ENCODE measurements at regions not wholly inside any gene's neighbourhood (a gene's known extent, or its start where the extent isn't known, plus 50 kb on each side); places are given as distances from the start of the nearest gene placed in this dataset.

DNA sequence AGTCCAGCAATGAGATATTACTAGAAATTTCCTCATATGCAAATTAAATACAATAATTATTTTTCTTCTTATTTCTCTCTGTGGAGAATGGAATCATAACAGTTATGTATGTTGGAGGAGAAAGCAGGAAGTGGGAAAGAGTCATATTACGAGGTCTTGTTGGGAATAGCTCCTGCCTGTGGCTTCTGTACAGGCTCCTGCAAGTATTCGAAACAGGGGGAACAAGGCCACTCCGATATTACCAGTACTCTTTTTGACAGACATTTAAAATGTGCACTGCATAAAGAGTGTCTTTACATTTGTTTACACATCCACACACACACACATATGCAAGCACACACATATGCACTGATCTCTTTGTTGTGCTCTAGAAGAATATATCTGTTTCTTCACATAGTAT, 812.0 kb upstream of the ZNF608 start:
- 80 to 81% (median 81%) methylated on average over 3 of the region's 3 CpGs for WGBS, 3 donors
- H3K27ac ChIP-seq (ENCODE audit: low read depth, low read length): no peak overlapping the region

DNA sequence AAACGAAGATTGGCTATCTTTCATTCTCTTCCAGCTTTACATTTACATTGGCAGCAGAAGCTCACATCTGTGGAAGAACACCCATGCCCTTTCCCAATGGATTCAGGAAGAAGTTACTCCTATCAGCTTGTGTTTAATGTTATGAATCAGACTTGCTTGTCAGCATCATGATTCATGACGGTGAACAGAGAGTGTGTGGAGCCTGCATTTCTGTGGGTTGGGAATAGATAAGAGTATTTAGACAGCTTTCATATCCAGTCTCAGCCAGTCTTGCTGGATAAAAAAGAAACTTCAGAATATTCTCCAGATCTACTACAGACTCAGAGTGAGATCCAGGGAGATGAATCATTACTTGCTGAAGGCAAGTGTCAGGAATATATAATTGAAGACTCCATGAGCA, 812.9 kb upstream of the ZNF608 start:
- 29 to 68% (median 61%) methylated on average over 2 of the region's 2 CpGs for WGBS, 3 donors
- no peak overlapping the region for H3K27ac ChIP-seq (ENCODE audit: low read depth, low read length)

DNA sequence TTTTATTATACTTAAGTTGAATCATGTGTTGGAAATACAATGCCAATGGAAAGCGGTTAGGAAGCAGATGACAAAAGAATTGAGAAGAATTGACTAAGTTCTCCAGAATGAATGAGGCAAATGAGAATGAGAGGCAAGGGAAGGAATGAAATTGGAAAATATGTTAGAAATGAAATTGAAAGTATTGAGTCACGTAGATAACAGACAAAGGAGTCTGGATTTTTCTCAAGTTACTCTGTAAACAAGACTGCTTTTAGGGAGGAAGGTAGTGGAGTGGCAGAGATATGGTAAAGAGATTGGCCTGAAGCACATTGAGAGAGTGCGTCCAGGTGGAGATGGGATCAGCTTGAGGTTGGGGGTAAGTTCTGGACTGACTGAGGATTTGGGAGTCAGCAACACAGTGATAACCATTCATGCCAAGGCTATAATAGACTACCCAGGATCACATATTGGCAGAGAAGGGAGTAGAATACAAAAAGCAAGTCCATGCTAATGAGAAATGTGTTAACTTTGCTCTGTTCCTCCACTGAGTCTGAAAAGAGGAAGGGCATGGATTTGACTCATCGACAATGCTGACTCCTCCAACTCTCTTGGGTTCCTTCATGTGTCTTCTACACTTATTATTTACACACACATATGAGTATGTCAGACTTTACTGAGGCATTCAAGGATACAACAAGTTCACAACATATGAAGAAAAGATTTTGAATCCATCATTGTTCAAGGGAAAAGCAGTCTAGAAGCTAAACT, 814.2 kb upstream of the ZNF608 start:
- H3K27ac ChIP-seq (ENCODE audit: low read depth, low read length): no peak overlapping the region
- WGBS, 3 donors: 83 to 88% (median 84%) methylated on average over 4 of the region's 4 CpGs

DNA sequence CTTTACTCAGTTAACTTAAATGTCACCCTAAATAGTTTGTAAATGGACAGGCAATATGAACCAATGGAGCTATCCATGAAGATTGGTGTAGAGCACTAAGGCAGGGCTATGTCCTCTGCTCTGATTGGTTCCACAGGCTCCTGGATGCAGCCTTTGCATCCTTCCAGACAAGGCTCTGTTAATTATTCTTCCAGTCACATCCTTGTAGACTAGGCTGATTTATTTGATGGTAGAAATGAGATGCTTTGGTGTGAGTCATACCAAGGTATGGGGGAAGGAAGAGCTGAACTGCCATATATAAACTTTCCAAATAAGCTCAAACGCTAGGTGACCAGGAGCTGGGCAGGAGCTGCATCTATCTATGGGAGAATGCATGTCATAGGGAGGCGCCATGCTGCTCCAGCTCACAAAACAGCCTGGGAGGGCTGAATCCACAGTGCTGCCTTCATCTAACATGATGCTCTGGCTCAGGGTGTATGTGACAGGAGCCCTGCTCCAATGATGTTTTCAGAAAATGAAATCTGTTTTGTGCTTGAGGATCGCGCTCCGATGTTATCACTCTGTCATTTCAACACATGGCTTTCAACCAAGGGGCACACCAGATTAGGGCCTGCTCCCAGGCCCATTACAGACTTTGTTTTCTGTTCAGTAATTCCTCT, 818.0 kb upstream of the ZNF608 start:
- WGBS, 3 donors: 92 to 95% (median 93%) methylated on average over 5 of the region's 5 CpGs
- H3K27ac ChIP-seq (ENCODE audit: low read depth, low read length): no peak overlapping the region

DNA sequence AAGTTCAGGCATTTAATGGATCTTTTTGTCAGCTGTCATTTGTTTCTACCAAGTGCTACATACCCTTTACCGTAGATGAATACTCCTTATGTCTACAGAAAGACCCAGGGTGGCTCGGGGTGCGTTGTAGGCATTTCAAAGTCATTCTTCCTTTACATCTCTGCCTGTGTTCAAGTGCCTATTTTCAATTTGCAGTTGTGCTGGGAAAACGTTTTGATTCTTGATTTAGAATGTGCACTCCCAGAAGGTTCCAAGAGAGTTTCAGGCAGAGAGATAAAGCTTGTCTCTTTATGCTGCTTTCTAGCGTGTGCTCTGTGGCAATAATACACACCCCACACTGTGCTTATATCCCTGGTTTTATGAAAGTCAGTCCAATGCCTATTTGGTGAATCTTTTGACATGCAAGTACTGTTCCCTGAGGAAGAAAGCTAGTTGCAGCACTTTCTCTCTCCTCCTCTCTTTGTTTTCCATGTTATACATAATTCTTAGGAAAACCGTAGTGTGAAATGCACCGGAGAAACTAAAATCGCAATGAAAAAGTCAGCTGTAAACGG, 828.1 kb upstream of the ZNF608 start:
- no peak overlapping the region for H3K27ac ChIP-seq (ENCODE audit: low read depth, low read length)
- WGBS, 3 donors: 77 to 86% (median 80%) methylated on average over 9 of the region's 9 CpGs

DNA sequence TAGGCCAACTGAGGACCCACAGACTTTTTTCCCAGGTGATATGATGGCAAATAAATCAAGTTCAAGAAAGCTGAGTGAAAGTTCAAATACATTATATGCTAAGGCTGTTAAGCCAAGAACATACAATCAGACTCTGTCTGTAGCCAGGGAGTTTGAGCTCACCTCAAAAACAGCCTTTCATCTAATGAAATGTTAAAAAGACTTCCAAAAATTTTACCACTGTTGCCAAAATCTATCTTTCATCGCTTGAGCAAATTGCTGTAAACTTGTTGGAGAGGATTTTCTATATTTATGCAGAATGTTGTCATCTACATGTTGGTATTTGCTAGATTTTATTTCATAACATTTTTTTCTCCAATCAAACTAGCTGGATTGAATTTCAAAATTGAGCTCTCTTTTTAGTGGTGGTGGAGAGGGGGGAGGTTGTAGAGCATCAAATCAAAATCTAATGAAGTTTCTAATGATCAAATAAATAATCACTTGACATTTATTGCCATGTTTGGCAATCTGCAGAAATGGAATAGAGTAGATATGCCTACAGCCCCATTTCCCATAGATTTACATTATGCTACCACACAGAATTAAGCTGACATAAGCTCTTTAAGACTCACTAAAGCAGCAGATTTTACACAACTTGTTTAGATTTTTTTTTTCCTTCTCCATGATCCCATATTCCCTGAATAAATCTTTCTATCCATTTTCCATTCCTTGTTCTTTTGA, 828.9 kb upstream of the ZNF608 start:
- WGBS, 3 donors: 77 to 82% (median 78%) methylated on average over 1 of the region's 1 CpG
- H3K27ac ChIP-seq (ENCODE audit: low read depth, low read length): no peak overlapping the region

DNA sequence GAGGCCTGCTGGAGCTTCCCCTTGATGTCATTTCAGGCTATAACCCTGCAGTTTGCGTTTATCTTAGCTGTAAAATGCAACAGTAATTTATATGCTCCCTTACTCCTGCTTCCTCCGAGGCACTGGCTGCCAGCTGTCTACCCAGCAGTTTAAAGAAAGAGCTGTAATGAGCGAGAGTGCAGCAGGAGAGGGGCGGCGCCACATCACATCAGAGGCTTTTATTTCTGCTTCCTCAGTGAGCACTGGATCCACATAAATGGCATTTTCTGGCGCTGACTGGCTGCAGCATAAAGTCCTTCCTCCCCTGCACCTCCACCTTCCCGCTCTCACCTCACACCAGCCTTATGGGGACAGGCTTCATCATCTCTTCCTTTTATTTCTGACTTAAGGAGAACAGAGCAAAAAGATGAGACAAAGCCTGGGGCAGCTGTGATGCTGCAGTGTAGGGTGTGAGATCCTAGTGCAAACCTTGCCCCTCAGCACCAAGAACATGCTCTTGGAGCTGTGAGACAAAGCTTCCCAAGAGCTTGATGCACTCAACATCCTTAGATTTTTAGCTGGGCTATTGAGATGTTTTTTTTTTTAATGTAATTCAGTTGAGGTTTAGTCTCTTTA, 829.6 kb upstream of the ZNF608 start:
- H3K27ac ChIP-seq (ENCODE audit: low read depth, low read length): no peak overlapping the region
- 44 to 62% (median 46%) methylated on average over 7 of the region's 7 CpGs for WGBS, 3 donors

DNA sequence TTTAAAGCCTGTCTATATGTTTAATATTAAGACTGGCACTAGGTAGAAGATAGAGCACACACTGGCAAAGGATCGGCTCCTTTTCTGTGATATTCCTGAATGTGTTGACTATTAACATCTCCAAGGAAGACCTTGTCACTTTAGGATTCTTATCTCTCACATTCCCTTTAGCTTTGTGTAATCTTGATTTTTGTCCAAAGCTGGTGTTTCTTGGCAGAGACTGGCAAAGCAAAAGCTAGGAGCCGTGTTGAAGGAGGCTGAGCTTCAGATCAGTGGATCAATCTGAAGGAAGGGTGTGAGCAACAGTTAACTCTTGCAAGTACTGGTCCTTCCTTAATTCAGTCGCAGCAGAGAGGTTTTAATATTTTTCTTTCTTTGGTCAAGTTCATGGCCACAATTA, 830.4 kb upstream of the ZNF608 start:
- no peak overlapping the region for H3K27ac ChIP-seq (ENCODE audit: low read depth, low read length)
- 41 to 64% (median 61%) methylated on average over 3 of the region's 3 CpGs for WGBS, 3 donors

DNA sequence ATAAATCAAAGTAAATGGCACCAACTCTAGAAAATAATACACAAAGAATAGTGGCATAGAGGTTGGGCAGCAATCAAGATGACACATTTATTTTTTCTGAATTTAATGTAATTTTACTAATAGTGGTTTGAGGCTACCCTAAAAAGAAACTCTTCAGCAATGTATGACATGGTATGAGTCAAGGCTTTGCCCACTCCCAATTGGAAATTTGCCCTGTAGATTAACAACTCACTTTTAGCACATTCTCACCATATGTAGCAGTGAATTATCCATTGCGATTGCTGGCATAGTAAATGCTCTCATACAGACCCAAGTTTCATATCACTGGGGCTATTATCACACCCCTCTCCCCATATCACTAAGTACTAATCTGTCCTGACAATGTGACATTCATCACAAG, 832.1 kb upstream of the ZNF608 start:
- H3K27ac ChIP-seq (ENCODE audit: low read depth, low read length): no peak overlapping the region
- 41 to 93% (median 90%) methylated on average over 1 of the region's 1 CpG for WGBS, 3 donors

DNA sequence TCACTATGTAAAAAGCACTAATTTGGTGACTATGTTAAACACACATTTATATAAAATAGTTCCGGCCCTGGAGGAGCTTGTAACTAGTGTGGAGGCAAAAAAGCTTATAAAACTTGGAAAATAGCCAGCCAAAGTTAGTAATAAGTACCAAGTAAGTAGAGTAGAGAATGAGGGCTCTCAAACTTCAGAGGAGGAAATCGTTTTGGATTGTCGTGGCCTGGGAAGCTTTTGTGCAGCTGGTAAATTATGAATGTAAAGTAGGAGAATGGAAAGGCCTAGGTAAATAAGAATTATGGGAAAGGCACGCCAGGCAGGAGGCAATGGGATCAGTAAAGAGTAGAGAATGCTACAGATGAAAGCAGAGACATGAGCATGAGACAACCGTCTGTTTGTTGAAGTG, 832.7 kb upstream of the ZNF608 start:
- 75 to 87% (median 81%) methylated on average over 5 of the region's 5 CpGs for WGBS, 3 donors
- no peak overlapping the region for H3K27ac ChIP-seq (ENCODE audit: low read depth, low read length)

DNA sequence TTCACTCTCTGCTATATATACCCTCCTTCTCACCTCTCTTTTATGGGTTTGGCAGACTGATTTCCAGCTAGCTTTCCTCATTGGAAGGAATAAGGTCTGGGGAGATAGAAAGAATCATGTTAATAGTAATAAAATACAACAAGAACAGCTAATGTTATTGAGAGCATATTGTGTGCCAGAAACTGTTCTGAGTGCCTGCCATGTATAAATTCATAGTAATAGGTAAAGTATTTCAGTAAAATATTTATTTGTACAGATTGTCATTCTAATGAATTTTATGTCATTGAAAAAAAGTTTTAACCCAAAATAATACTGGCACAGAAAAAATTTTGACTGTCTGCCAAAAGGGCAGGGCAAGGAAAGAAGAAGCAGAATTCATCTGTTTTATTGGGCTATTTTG, 834.9 kb upstream of the ZNF608 start:
- H3K27ac ChIP-seq (ENCODE audit: low read depth, low read length): no peak overlapping the region

DNA sequence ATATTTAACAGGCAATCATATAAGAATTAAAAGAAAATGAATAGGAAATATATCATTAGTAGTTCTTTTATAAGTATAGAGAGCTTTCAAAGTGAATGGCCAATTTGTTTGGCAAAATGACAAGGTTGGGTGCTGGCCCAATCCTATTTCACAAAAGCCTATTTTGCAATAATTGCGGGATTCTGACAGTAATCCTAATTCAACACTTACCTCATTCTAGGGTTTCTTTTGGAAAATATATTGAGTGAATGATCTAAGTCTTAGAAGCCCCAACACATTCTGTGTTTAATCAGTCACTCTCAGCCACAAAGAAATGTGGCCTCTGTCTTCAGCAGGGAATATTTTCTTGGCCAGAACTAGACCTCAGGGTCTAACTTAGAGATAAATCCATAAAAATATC, 835.9 kb upstream of the ZNF608 start:
- 46 to 89% (median 46%) methylated on average over 1 of the region's 1 CpG for WGBS, 3 donors
- no peak overlapping the region for H3K27ac ChIP-seq (ENCODE audit: low read depth, low read length)

DNA sequence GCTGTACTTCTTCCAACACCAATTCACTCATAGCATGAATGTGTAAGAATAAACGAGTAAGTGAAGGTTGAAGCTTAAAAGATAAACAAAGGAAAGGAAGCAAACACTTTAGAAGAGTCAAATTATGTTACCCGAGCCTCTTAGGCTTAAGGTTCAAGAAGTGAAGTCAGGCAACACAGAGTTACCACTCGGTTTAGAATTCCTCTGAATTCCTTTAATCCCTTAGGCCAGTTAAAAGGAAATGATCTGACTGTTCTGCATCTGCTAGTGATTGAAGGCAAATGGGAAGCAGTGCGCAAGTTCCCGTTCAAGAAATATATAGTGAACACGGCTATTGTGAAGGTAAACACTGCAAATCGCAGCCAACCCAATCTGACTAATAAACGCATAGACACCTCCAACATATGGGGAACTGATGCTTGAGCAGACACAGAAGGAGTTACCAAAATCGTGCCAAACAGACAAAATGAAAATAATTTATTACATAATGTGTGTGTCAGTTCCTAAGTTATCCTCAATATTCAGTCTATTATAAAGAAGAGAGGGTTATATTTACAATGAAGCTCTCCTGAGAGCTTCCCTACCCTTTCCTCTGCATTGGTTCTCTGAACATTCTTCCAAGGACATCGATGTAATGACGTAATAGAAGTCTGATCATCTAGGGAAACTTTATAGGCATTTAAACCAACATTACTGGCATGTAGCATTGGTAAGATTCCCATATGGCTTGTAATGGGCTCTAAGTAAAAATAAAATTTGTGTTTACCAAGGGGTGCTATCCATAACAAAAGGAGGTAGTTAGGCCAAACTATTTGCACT, 837.1 kb upstream of the ZNF608 start:
- no peak overlapping the region for H3K27ac ChIP-seq (ENCODE audit: low read depth, low read length)
- WGBS, 3 donors: 57 to 76% (median 68%) methylated on average over 11 of the region's 11 CpGs

DNA sequence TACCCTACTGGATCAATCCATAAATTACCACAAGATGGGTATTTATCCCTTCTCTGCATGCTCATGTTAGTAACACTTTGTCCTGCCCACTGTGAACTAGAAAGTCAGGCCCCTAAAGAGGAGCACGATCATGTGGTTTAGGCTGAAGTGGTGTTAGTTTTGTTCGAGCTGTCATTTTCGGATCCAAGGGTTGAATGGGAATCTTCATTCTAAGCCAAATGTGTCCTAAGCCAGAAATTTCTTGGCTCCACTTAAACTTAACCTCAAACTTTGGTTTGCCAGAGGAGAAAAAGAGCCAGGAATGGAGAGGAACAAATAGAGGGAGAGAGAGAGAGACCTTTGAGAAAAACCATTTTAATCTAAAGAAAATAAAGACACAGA, 837.7 kb upstream of the ZNF608 start:
- WGBS, 3 donors: 50 to 77% (median 50%) methylated on average over 3 of the region's 3 CpGs

DNA sequence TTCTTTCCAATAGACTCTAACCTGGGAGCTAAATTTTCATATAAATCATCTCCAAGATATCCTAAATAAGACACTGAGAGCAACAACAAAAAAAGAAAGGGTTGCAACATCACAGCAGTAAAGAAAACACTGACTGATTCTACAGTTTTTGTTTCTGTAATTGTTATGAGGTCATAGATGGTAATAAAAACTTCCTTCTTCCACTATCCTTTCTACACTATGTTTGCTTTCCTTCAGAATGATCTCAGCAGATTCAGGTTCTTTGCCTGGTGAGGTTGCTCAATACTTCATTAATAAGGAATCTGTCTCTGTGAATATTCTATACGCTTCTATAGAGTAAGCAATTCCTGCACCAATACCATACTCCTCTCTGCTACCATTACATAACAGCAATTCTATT, 835.6 kb upstream of the GRAMD2B start:
- 93 to 100% (median 94%) methylated on average over 1 of the region's 1 CpG for WGBS, 3 donors
- H3K27ac ChIP-seq (ENCODE audit: low read depth, low read length): no peak overlapping the region

More for the DNA sequence above, 837.7 kb upstream of the ZNF608 start:
- H3K27ac ChIP-seq (ENCODE audit: low read depth, low read length): no peak overlapping the region

DNA sequence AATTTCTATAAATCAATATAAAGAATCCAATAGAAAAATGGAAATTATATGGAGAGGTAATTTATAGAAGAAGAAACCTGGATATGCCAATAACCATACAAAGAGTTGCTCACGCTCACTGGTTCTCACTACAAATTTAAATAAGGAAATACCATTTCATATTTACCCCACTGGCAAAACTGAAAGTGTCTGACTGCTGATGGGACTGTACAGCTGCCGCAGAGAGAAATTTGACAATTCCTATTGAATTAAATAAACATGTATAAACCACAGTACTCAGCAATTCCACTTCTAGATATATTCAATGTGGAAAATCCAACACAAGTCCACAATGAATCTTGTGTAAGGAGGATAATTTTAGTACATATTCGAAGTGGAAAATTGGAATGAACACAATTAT, 830.4 kb upstream of the GRAMD2B start:
- H3K27ac ChIP-seq (ENCODE audit: low read depth, low read length): no peak overlapping the region
- 91 to 96% (median 93%) methylated on average over 3 of the region's 3 CpGs for WGBS, 3 donors

DNA sequence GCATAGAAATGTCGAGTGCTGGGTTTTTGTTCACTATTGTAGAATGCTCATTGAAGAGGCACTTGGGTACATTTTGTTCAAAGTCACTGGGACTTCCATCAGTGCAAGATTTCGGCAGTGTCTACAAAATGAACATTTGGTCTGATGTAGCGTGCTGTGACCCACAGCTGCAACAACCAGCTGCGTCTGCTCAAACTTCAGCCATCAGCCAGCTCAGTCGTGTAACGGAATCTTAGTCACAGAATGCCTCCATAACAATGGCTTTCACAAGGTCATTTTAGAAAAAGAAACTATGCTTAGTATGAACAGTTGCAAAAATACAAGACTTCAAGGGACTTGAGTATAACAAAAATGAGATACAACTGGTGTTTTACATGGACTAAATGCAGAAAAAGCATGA, 828.1 kb upstream of the GRAMD2B start:
- WGBS, 3 donors: 66 to 75% (median 66%) methylated on average over 6 of the region's 6 CpGs
- no peak overlapping the region for H3K27ac ChIP-seq (ENCODE audit: low read depth, low read length)

DNA sequence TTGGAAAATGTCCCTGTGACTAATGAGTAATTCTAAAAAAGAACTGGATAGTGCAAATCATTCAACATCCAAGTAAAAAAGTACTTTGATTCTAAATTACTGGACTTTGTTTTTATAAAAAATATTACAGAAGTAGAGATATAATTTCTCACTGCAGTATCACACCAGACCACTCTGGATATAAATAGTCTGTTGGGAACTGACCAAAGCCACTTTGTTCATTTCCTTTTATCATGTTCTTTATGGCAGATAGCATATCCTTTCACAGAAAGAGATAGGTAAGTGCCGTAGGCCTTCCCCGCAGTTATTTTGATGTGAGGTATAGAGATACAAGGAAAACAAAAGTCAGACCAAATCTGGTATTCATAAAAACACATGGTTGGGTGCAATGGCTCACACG, 827.4 kb upstream of the GRAMD2B start:
- WGBS, 3 donors: 83 to 91% (median 91%) methylated on average over 3 of the region's 3 CpGs
- H3K27ac ChIP-seq (ENCODE audit: low read depth, low read length): no peak overlapping the region
